Left ventricle myocardium superior (tissue), 1 donor: ENCODE measurements at regions not wholly inside any gene's neighbourhood (a gene's known extent, or its start where the extent isn't known, plus 50 kb on each side); places are given as distances from the start of the nearest gene placed in this dataset.
"Not testable (repeated sequence)": the region's sequence is repeated elsewhere in the genome, so short reads cannot be mapped to it uniquely, and the experiment has no call there.

Source experiments
- ATAC-seq: fragments of 200-7000 bp; cut with Tn5 transposase; one replicate; pipeline ENCODE4 v1.9.1; 2020; ENCODE audit warnings: mild to moderate bottlenecking, moderate library complexity
- DNase-seq: peaks from one replicate; pipeline ENCODE4 v3.0.0-alpha.2; 2020
- intact Hi-C: fragments of 100-400 bp; cut with micrococcal nuclease; formaldehyde crosslinking; loops from one replicate; pipeline ENCODE4 v1.11.0; 2022
- donor health status: DM: no; HTN: yes; CAD: no; lungs with severe emphysema.

GRCh38 chr10:8830876-8831275 lies 776.4 kb downstream of the GATA3 start:
- intact Hi-C loops: no loop called here
- DNase-seq: no peak
- no peak for ATAC-seq

DNA sequence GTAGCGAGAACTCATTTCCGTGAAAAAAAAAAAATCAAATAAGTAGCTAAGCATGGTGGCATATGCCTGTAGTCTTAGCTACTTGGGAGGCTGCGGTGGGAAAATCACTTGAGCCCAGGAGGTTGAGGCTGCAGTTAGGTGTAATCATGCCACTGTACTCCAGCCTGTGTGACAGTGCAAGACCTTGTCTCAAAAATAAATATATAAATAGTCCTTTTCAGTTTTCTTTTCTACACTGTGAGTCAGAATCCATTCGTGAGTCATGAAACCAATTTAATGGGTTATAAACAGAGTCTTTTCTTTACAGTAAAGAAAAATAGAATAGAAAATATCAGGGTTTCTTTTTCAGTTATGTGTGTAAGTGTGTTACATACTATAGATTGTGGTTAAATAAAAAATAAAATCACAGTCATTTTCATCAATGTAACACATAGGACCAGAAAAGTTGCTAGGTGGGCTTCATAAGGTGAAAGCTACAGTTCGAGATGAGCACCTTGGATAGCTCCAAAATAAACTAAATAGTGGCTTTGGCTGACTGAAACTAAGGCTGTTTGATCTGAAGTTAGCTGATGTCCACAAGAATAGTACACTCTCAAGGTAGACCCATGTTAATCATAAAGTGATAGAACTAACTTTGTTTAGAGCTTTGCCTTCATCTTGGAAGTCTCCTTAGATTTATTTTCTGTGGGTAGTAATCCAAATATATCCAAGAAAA lies 781.1 kb downstream of the GATA3 start:
- ATAC-seq: no peak
- intact Hi-C loops: no loop called here
- no peak for DNase-seq

DNA sequence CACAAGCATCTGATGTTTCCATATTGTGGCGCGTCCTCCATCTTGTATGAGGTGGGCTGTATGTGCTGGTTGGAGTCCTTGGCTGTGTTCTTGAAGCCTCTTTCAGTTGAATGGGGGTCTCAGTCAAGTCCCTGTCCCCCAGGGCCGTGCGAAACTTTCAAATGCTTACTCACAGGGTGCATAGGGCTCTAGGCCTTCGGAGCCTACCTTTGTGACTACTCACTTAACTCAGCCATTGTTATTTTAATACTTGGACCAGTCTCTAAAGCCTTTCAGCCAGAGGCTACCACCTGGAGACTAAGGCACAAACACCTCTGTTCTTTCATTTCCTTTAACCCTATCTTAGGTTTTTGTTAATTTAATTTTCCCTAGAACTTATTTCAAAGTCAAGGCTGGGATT lies 785.9 kb downstream of the GATA3 start:
- DNase-seq (peak; percentile 15), ATAC-seq (no peak)
- intact Hi-C loops: no loop called here

DNA sequence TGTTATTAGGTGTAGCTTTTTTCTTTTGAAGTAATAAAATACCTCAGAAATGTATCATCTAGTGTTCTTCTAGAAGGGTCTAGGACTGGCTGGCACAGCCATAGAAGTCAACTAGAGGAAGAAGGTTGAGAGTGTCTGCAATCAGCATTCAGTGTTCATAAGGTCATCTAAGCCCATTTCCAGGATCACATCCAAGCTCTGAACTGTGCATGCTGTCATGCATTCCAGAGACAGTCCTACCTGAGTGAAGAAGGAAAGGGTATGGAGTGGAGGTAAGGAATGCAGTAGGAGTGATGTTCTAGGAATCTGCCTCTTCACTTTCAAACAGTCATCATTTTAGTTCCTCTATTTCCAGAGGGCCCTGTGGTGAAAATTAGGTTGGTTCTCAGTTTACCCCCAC lies 789.7 kb downstream of the GATA3 start:
- intact Hi-C loops: no loop called here
- no peak for DNase-seq
- ATAC-seq: no peak

GRCh38 chr10:8852546-8852945 lies 798.1 kb downstream of the GATA3 start:
- no peak for DNase-seq
- ATAC-seq: no peak
- intact Hi-C loops: no loop called here

DNA sequence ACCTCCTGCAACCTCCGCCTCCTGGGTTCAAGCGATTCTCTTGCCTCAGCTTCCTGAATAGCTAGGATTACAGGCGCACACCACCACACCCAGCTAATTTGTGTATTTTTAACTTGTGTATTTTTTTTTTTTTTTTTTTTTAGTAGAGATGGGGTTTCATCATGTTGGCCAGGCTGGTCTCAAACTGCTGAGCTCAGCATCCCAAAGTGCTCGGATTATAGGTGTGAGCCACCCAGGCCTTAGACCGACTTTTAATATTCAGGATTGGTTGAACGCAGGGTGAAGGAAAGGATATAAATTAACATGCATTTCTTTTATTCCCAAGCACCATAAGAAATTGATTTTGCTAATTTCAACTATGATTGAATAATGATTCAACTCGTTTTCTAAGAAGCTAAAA lies 798.6 kb downstream of the GATA3 start:
- no peak for DNase-seq
- intact Hi-C loops: no loop called here
- ATAC-seq: no peak

- intact Hi-C loops, ATAC-seq, DNase-seq: not testable (repeated sequence)
Measured at GRCh38 chr10:8868924-8869323, 814.4 kb downstream of the GATA3 start.

DNA sequence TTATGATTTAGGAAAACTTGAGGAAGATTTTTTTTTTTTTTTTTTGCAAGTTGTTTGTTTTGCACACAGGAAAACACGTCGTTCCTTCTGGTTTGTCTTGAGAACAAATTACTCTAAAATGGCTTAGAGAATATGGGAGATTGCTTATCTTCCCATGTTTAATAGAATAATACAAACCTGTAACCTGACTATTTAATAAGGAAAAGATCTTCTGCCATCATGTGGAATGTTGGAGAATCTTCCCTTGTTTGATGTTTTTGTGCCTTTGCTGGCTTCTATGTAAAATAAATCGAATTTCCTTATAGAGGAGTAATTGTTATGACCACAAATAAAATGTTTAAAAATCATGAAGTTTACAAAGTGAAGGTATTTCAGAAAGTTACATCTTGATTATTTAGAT lies 818.8 kb downstream of the GATA3 start:
- intact Hi-C loops: no loop called here
- ATAC-seq: no peak
- no peak for DNase-seq

DNA sequence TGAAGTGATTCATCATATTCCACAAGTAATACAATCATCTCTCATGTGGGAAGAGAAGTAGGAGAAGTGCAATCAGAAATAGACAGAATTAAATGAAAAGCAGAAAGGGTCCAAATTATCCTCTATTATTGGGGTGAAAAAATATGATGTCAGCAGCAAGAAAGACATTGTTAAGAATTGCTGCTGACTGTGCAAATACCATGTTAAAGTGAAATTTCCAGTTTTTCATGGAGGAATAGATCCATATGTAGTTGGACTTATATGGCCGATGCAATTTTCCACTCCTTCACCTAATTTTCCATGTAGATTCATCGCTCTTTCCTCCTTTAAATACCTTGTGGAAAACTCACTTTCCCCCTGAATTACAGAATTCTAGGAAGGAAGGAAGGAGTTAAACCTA lies 819.8 kb downstream of the GATA3 start:
- ATAC-seq (no peak), DNase-seq (no peak)
- intact Hi-C loops: no loop called here

DNA sequence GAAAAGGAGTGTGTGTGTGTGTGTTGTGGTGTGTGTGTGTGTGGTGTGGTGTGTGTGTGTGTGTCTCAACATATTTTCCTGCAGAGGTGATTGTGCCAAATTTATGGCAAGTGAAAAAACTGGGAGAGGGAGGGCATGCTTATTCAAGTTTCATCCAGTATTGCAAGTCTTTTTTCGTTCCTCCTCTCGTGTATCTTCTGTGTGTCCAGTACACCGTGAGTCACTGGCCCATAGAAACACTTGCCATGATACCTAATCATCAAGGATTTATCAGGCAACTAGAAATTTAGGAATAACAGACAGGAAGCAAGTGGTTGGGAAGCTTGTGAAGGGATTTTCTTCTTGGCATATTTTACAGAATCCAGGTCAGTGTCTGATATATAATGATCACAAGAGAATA lies 820.5 kb downstream of the GATA3 start:
- ATAC-seq: no peak
- intact Hi-C loops: no loop called here
- DNase-seq: no peak

DNA sequence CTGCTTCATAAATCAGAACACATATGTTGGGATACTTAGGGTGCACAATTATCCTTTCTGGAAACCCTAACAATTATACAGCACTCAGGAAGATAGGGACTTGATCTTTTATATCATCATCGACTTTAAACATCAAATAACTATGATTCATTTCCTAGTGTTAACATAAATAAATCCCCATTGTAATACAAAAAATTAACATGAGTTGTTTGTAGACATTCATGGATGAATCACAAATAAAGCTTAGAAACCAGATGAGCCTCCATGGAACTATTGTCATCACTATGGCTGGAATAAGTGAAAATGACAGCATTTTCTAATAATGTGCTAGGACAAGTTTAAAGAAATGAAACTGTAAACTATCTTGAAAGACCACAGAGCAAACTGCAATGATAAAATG lies 821.7 kb downstream of the GATA3 start:
- DNase-seq: no peak
- no peak for ATAC-seq

GRCh38 chr10:8889538-8889937 lies 835.0 kb downstream of the GATA3 start:
- ATAC-seq (no peak), DNase-seq (no peak)
- intact Hi-C loops: no loop called here

More for the DNA sequence above, 821.7 kb downstream of the GATA3 start:
- intact Hi-C loops: no loop called here

- DNase-seq: no peak
- ATAC-seq: no peak
- intact Hi-C loops: no loop called here
Measured at GRCh38 chr10:8893102-8893501, 838.6 kb downstream of the GATA3 start.

- DNase-seq (no peak), ATAC-seq (no peak)
- intact Hi-C loops: no loop called here
Measured at GRCh38 chr10:8894148-8894547, 839.7 kb downstream of the GATA3 start.

- no peak for ATAC-seq
- no peak for DNase-seq
- intact Hi-C loops: no loop called here
Measured at GRCh38 chr10:8897769-8898168, 843.3 kb downstream of the GATA3 start.

GRCh38 chr10:8898745-8899330 lies 844.4 kb downstream of the GATA3 start:
- DNase-seq (no peak), ATAC-seq (no peak)
- intact Hi-C loops: no loop called here

- DNase-seq (no peak), ATAC-seq (no peak)
- intact Hi-C loops: no loop called here
Measured at GRCh38 chr10:8902926-8903325, 848.4 kb downstream of the GATA3 start.

DNA sequence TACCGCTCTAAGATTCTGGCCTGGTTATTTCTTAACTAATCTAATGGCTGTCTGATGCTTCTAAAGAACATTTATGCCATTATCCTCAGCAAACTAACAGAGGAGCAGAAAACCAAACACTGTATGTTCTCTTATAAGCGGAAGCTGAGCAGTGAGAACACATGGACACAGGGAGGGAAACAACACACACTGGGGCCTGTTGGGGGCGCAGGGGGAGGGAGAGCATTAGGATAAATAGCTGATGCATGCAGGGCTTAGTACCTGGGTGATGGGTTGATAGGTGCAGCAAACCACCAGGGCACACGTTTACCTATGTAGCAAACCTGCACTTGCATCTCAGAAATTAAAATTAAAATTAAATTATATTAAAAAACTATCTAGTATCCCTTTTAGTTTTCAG lies 853.5 kb downstream of the GATA3 start:
- intact Hi-C loops: no loop called here
- DNase-seq (no peak), ATAC-seq (no peak)

GRCh38 chr10:8910314-8910713 lies 855.8 kb downstream of the GATA3 start:
- ATAC-seq: no peak
- DNase-seq: no peak
- intact Hi-C loops: no loop called here

DNA sequence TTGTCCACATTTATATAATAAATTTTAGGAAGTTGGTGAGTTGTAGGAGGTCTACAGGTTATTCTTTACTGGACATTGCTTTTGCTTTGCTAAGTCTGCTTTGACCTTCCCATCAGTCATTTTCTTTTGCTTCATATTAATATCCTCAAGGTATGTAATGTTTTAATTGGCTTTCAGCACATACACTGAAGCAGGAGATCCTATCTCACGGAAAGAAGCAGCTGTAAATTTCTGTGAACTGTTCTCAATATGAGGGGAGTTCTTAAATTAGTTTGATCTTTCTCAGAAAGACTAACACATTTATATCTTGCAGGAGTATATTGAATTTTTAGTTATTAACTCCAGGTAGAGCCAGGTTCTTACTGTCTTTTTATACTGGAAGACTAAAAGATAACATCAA lies 856.5 kb downstream of the GATA3 start:
- intact Hi-C loops: no loop called here
- DNase-seq (no peak), ATAC-seq (no peak)

- ATAC-seq (no peak), DNase-seq (no peak)
- intact Hi-C loops: no loop called here
Measured at GRCh38 chr10:8912108-8912507, 857.6 kb downstream of the GATA3 start.
